Keratinocyte (primary cell): ENCODE measurements at regions not wholly inside any gene's neighbourhood (a gene's known extent, or its start where the extent isn't known, plus 50 kb on each side); places are given as distances from the start of the nearest gene placed in this dataset.

Experiments used
- DNase-seq: peaks from one replicate; pipeline ENCODE4 v3.0.0-alpha.2; 2011; ENCODE audit warnings: low read depth, missing footprints, low spot score
- FAIRE-seq: peaks from 2 replicates; lab custom pipeline; 2011; peaks lifted over from hg19 to GRCh38; lab: Jason Lieb, UNC
- H2AFZ ChIP-seq: 2 replicates; pipeline ENCODE4 v1.6.0; 2012; ENCODE audit warnings: low read length, control low read depth, inconsistent platforms; ENCODE audit not compliant: control insufficient read depth
- H3K27ac ChIP-seq: 2 replicates; pipeline ENCODE4 v1.5.1; 2011; ENCODE audit warnings: low read length; ENCODE audit not compliant: control insufficient read depth, insufficient read depth
- H3K27me3 ChIP-seq: 3 replicates; pipeline ENCODE4 v1.6.0; 2011; ENCODE audit warnings: low read length; ENCODE audit not compliant: control insufficient read depth, insufficient read depth; ENCODE audit errors: extremely low read depth
- H3K36me3 ChIP-seq, 2 experiments: 2 replicates in 1 of 2; 3 replicates in 1 of 2; pipeline ENCODE4 v1.5.1; 2011; ENCODE audit warnings: low read length in 2 of 2, mild to moderate bottlenecking in 1 of 2; ENCODE audit not compliant: control insufficient read depth in 2 of 2, insufficient read depth in 2 of 2; ENCODE audit errors: extremely low read depth in 1 of 2
- H3K4me1 ChIP-seq: 3 replicates; pipeline ENCODE4 v1.5.1; 2011; ENCODE audit warnings: low read length; ENCODE audit not compliant: control insufficient read depth, insufficient read depth; ENCODE audit errors: extremely low read depth
- H3K4me2 ChIP-seq: 3 replicates; pipeline ENCODE4 v1.6.0; 2011; ENCODE audit warnings: low read depth, low read length; ENCODE audit not compliant: control insufficient read depth, insufficient read depth; ENCODE audit errors: extremely low read depth
- H3K4me3 ChIP-seq, 3 experiments: fragments of 200-600 bp in 1 of 3; sonication (generic) in 1 of 3; 2 replicates in 2 of 3; 3 replicates in 1 of 3; pipeline ENCODE4 v1.5.1; 2011 to 2016; ENCODE audit warnings: low read length in 3 of 3, mild to moderate bottlenecking in 3 of 3, control low read depth in 2 of 3, inconsistent platforms in 1 of 3, low read depth in 1 of 3, mixed read lengths in 1 of 3, mixed run types in 1 of 3, moderate library complexity in 1 of 3; ENCODE audit not compliant: control insufficient read depth in 2 of 3, insufficient read depth in 2 of 3; ENCODE audit errors: extremely low read depth in 1 of 3
- H3K79me2 ChIP-seq: 2 replicates; pipeline ENCODE4 v1.6.0; 2012; ENCODE audit warnings: low read length; ENCODE audit not compliant: control insufficient read depth, insufficient read depth
- H3K9ac ChIP-seq: 3 replicates; pipeline ENCODE4 v1.6.0; 2011; ENCODE audit warnings: low read length; ENCODE audit not compliant: control insufficient read depth, insufficient read depth; ENCODE audit errors: extremely low read depth
- H3K9me1 ChIP-seq: 3 replicates; pipeline ENCODE4 v1.6.0; 2011; ENCODE audit warnings: low read length; ENCODE audit not compliant: control insufficient read depth, insufficient read depth; ENCODE audit errors: extremely low read depth
- H3K9me3 ChIP-seq: 2 replicates; pipeline ENCODE4 v1.5.1; 2012; ENCODE audit warnings: low read depth, low read length; ENCODE audit not compliant: control insufficient read depth
- H4K20me1 ChIP-seq: 3 replicates; pipeline ENCODE4 v1.6.0; 2011; ENCODE audit warnings: low read length; ENCODE audit not compliant: control insufficient read depth, insufficient read depth; ENCODE audit errors: extremely low read depth
- CTCF ChIP-seq, 3 experiments: IDR thresholded peaks in 1 of 3; conservative IDR thresholded peaks in 1 of 3; optimal IDR thresholded peaks in 1 of 3; 2 replicates in 2 of 3; 3 replicates in 1 of 3; pipeline versions ENCODE3 to v1.5.1; 2011; ENCODE audit warnings: low read length in 3 of 3, mild to moderate bottlenecking in 3 of 3, moderate library complexity in 2 of 3, control low read depth in 1 of 3, inconsistent platforms in 1 of 3; ENCODE audit not compliant: insufficient read depth in 2 of 3; ENCODE audit errors: extremely low read depth in 1 of 3
- EZH2 ChIP-seq: IDR thresholded peaks from one replicate; pipeline ENCODE4 v1.6.1; 2012; ENCODE audit warnings: inconsistent platforms, mild to moderate bottlenecking, low read length, moderate library complexity
- dilution Hi-C: fragments of 300-500 bp; cut with MboI; formaldehyde crosslinking; loops from one replicate; pipeline ENCODE4 v1.7.0; 2020; ENCODE audit warnings: low sequenced_read_pairs; ENCODE audit not compliant: extremely low pct_ligation_motif_present

- H3K79me2 ChIP-seq = no peaks in the 10 kb centered on the region
- no peaks in the 10 kb centered on the region for H4K20me1 ChIP-seq
- H3K9ac ChIP-seq = no peak overlapping the region
- dilution Hi-C loops = no loop called here
- H3K4me2 ChIP-seq = no peak overlapping the region
- H3K36me3 ChIP-seq = no peaks in the 10 kb centered on the region
- H3K4me3 ChIP-seq = no peak overlapping the region
- no peak overlapping the region for H2AFZ ChIP-seq
- FAIRE-seq = no peak
- no peaks in the 10 kb centered on the region for H3K27me3 ChIP-seq
- H3K27ac ChIP-seq = no peak overlapping the region
- no peaks in the 10 kb centered on the region for H3K9me1 ChIP-seq
- no peak for TF ChIP-seq CTCF (optimal IDR thresholded peaks at IDR 0.05 in 1 of 3, IDR thresholded peaks at IDR 0.05 in 1 of 3, conservative IDR thresholded peaks at IDR 0.05 in 1 of 3; ENCODE audit: extremely low read depth in 1 of 3, insufficient read depth in 2 of 3, low read length in 3 of 3)
- no peak for TF ChIP-seq EZH2
- no peaks in the 10 kb centered on the region for H3K4me1 ChIP-seq
- DNase-seq = no peak
- no peaks in the 10 kb centered on the region for H3K9me3 ChIP-seq
These were observed 294.2 kb upstream of the SYNCRIP start for GRCh38 chr6:85936916-85937315.

- FAIRE-seq (peak; percentile 26), DNase-seq (no peak)
- Histone ChIP-seq H2AFZ (no peak overlapping the region), H3K4me3 (no peak overlapping the region), H3K9me1 (no peaks in the 10 kb centered on the region), H3K4me2 (no peak overlapping the region), H3K27me3 (no peaks in the 10 kb centered on the region), H3K9me3 (no peaks in the 10 kb centered on the region), H3K36me3 (no peaks in the 10 kb centered on the region), H3K79me2 (no peaks in the 10 kb centered on the region), H4K20me1 (no peaks in the 10 kb centered on the region), H3K27ac (no peak overlapping the region), H3K4me1 (no peaks in the 10 kb centered on the region), H3K9ac (no peak overlapping the region)
- TF ChIP-seq EZH2 (no peak), CTCF (optimal IDR thresholded peaks at IDR 0.05 in 1 of 3, IDR thresholded peaks at IDR 0.05 in 1 of 3, conservative IDR thresholded peaks at IDR 0.05 in 1 of 3; ENCODE audit: extremely low read depth in 1 of 3, insufficient read depth in 2 of 3, low read length in 3 of 3) (peak; percentile 52 to 71 (median 57))
- dilution Hi-C loops = no loop called here
These were observed 280.3 kb upstream of the SYNCRIP start for GRCh38 chr6:85923013-85923430.
